Left cardiac atrium (tissue), 4 donors: ENCODE measurements at regions not wholly inside any gene's neighbourhood (a gene's known extent, or its start where the extent isn't known, plus 50 kb on each side); places are given as distances from the start of the nearest gene placed in this dataset.
"Not testable (repeated sequence)": the region's sequence is repeated elsewhere in the genome, so short reads cannot be mapped to it uniquely, and the experiment has no call there.

Experiments
- ATAC-seq, 2 donors: fragments of 200-7000 bp; cut with Tn5 transposase; one replicate each; pipeline ENCODE4 v1.9.1; 2020; ENCODE audit warnings: mild to moderate bottlenecking in 2 of 2, moderate library complexity in 2 of 2
- DNase-seq: peaks from one replicate; pipeline ENCODE4 v3.0.0-alpha.2; 2020
- intact Hi-C, 2 donors: fragments of 100-400 bp; cut with DNase I; formaldehyde crosslinking; loops; one replicate each; pipeline versions ENCODE4 v1.14.1 to v1.15.1; 2022 to 2023
- donor health status: DM: no; HTN: yes; CAD: no.
- donor health status: DM: no; HTN: yes; CAD: no; lungs with severe emphysema.
- donor health status: DM: yes; HTN: yes; CAD: no.
- donor health status: Dilated cardiomyopathy.

DNA sequence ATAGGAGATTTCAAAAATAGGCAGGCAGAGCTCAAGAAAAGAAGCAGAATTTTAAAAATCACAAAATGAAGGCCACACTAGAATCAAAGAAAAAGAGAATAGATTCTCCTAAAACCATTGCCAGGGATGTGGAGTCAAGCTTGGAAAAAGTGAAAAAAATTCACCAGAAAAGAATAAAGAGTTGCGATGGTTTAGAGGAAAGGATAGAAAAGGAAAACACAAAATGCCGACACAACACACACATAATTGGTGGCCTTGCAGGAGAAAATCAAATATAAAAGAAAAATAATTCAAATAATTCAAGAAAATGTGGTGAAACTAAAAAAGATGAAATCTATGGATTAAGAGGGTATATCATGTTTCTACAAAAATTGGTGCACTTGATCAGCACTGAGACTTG is 181.6 kb upstream of the C14orf180 start:
- intact Hi-C loops: no loop called here
- no peak for DNase-seq
- ATAC-seq: no peak

DNA sequence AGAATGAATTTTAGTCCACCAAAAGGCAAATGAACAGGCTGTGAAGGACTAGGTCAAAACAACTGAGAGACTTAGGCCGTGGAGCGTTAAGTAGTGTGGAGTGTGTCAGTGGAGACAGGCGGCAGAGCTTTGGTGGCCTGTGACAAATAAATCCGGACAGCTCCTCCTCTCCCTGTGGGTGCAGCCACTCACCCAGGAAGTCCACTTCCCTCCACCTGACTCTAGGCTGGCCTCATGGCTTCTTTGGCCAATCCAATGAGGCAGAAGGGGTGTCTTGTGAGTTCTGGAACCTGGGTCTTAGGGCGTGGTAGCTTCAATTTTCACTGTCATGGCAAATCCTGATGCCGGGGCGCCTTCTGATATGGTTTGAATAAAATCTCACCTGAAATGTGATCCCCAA is 180.9 kb upstream of the C14orf180 start:
- DNase-seq: no peak
- intact Hi-C loops: no loop called here

DNA sequence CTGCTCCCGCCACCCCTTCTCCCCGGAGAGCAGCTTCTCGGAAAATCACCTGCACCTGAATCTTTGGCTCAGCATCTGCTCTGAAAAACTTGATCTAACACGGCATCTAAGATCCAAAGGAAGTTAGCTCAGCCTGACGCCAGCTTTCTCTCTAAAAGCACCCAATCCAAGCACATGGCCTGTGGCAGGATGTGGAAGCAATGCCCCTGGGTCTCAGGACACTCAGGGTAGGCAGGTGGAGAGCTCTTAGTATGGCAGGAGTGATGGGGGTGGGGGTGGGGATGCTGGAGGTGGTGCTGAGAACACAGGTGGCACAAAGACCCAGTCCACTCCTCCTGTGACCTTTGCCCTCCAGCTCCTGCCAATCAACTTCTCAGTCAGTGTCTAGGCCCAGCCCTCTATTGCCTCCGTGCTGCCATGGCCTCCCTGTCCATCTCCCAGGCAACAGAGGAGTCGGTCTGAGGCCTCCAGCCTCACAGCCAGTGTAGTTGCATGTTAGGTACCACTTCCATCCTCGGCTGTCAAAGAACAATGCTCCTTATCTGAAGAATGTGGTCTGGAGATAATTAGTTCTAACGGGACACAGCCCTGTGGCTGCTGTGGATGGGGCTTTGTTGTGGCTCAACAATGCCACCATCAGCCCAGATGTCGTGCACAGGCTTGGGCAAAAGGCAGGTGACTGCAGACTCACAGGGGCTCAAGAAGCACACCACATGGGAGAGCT is 180.0 kb upstream of the C14orf180 start:
- ATAC-seq: no peak
- no peak for DNase-seq
- intact Hi-C loops: no loop called here

More for the DNA sequence above, 180.9 kb upstream of the C14orf180 start:
- ATAC-seq: no peak

DNA sequence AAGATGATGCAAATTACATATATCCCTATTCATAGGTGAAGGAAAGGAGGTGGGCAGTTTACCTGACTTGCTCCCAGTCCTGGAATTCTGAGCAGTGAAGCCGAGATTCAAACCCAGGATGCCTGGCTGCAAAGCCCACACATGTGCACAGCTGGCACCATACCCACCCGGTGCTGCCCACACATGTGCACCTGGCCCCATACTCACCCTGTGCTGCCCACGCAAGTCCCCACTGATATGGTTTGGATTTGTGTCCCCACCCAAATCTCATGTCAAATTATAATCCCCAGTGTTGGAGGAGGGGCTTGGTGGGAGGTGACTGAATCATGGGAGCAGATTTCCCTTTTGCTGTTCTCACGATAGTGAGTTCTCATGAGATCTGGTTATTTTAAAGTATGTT is 179.2 kb upstream of the C14orf180 start:
- ATAC-seq: no peak
- intact Hi-C loops: no loop called here

DNA sequence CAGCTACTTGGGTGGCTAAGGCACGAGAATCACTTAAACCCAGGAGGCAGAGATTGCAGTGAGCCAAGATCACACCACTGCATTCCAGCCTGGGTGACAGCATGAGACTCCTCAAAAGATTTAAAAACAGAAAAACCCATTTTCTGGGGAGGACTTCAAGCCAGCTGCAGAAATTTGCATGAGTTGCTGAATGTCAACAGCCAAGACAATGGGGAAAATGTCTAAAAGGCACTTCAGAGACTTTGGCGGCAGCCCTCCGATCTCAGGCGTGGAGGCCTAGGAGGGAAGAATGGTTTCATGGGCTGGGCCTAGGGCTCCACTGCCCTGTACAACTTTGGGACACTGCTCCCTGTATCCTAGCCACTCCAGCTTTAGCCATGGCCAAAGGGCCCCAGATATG is 177.8 kb upstream of the C14orf180 start:
- ATAC-seq (no peak), DNase-seq (no peak)
- intact Hi-C loops: no loop called here

More for the DNA sequence above, 179.2 kb upstream of the C14orf180 start:
- DNase-seq: no peak

DNA sequence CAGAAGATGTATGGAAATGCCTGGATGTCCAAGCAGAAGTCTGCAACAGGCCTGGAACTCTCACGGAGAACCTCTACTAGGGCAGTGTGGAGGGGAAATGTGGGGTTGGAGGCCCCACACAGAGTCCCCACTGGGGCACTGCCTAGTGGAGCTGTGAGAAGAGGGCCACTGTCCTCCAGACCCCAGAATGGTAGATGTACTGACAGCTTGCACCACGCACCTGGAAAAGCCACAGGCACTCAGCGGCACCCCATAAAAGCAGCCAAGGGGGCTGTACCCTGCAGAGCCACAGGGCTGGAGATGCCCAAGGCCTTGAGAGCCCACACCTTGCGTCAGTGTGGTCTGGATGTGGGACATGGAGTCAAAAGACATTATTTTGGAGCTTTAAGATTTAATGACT is 177.3 kb upstream of the C14orf180 start:
- ATAC-seq, intact Hi-C loops, DNase-seq: not testable (repeated sequence)

DNA sequence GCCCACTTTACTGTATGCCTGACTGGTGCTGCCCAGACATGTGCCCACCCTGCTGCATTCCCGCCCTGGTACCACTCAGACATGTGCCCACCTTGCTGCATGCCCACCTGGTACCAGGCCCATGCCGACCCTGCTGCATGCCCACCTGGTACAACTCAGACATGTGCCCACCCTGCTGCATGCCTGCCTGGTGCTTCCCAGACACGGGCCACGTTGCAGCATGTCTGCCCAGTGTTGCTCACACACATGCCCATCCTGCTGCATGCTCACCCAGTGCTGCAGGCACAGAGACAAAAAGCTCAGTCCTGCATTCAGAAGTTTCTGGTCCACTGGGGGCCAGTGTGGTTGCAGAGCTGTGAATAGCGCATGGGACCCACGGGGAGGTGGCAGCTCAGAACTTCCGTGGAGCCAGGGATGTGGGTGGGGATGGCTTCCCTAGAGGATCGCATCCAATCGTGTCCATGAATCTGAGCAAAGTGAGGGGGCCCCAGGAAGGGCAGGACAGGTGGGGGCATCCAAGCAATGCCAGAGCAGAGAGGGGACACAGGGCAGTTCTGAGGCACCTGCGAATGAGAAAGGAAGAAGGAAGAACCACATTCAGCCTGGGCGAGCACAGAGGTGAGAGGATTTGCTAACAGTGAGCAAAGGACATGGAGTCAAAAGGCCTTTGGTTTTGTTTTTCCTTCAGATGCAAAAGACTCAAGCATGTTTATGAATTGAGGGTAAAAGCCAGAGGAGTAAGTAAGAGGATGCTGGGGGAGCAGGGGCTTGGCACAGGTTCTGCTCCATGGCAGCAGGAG is 175.9 kb upstream of the C14orf180 start:
- DNase-seq: no peak

DNA sequence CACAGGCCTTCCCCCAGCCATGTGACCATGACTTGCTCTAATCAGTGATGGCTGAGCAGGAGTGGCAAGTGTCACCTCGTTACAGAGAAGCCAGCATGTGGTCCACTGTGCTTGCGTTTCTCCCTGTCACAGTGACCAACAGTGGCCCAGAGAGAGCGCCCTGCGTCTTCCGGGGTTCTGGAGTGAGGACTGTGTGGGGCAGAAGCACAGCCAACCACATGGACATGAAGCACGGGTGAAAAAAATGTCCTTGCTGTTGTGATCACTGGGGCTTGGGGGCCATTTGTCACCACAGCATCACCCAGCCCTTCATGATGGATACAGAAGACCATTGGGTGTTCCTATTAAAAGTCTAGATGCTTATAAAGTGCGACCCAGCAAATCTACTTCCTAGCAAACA is 174.6 kb upstream of the C14orf180 start:
- intact Hi-C loops: no loop called here
- ATAC-seq (no peak), DNase-seq (no peak)

More for the DNA sequence above, 175.9 kb upstream of the C14orf180 start:
- no peak for ATAC-seq
- intact Hi-C loops: no loop called here

DNA sequence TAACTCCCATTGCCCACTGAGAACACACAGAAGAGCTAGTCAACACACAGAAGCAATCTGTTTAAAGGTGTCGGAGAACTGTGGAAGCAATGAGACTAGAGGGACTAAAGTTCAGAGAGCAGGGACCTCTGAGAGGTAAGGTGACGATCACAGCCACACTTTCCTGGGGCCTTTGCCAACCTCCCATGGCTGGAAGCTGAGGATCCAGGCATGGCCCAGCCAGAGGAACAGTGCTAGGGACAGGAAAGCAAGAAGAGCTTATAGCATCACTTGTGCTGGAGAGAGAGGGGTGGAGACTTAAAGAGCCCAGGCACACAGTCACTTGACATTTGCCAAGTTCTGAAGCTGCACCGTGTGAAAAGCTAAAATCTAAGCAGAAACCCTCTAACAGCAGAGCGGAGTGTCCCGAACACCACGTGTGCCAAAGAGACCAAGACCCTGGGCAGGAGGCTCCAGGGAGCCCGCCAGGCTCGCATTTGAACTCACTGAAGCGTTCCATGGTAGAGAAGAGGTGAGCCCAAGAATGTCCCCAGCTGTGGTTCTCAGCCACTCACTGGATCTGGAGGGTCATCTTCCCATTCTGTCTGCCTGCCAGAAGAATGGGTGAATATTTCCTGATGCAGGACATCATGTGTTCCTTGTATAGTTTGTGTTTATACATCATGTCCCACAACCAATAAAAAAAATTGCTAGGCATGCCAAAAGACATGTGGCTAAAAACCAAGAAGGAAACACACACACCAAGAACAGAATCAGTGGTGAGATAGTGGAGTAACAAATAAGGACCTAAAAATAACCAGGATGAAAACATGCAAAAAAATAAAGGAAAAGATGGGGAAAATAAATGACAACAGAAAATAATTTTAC is 174.0 kb upstream of the C14orf180 start:
- intact Hi-C loops: no loop called here
- DNase-seq: no peak

DNA sequence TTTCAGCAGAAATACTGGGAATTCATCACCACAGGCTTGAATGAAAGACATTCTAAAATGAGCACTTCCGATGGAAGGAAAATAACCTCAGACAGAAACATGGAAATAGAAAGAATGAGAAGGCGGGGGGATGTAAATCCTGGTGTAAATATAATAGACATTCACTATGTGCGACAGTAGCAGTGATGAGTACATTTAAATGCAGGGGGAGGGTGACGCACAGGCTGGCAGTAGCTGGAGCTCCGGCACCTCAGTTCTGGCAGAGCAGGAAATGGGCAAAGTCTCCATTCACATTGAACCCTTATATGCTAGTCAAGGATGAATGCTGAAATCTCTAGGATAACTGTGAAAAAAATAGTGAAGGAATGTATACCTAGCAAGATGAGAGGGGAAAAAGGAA is 172.7 kb upstream of the C14orf180 start:
- DNase-seq (no peak), ATAC-seq (no peak)
- intact Hi-C loops: no loop called here

More for the DNA sequence above, 174.0 kb upstream of the C14orf180 start:
- no peak for ATAC-seq

DNA sequence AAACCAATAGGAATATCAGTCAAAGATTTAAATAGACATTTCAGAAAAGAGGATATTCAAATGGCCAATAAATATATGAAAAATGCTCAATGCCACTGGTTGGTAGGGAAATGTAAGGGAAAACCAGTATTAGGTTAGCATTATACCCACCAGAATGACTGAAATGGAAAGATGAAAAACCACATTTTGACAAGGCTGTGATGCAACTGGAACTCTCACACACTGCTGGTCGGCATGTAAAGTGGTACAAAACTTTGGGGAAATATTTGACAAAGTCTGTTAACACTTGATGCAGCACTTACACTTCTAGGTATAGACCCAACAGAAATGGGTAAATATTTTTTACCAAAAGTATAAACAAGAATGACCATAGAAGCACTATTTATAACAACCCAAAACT is 163.2 kb upstream of the C14orf180 start:
- no peak for ATAC-seq
- no peak for DNase-seq
- intact Hi-C loops: no loop called here

DNA sequence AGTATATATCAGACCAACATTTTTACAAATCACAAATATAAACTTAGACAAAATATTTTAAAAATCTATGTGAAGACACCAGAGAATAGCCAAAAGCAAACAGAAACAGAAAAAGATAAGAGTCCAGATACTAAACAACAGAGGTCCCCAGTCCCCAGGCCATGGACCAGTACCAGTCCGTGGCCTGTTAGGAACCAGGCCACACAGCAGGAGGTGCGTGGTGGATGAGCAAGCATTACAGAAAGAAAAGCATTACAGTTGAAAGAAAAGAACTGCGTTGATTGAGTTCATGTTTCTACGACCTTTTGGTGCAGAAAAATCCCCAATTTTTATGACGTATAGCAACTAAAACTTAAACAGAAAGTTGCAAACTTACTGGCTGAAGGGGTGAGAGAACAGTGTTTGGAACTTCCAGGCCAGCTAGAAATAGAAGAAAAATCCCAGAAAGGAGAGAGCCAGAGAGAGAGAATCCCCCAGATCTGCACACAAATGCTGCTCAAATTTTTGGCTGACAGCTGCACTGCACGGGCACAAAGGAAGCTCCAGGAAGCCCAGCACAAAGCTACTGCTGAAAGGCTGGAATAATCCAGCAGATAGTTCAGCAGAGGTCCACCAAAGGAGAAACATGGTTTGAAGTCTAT is 159.6 kb upstream of the C14orf180 start:
- intact Hi-C loops: no loop called here
- DNase-seq: no peak
- ATAC-seq: no peak

DNA sequence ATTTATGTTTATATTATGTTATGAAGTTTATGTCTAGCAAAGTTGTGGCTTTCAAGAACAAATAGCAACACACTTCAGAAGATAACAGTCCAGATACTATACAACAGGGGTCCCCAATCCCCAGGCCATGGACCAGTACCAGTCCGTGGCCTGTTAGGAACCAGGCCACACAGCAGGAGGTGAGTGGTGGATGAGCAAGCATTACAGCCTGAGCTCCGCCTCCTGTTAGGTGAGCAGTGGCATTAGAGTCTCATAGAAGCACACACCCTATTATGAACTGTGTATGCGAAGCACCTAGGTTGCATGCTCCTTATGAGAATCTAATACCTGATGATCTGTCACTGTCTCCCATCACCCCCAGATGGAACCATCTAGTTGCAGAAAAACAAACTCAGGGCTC is 159.0 kb upstream of the C14orf180 start:
- intact Hi-C loops, DNase-seq, ATAC-seq: not testable (repeated sequence)

DNA sequence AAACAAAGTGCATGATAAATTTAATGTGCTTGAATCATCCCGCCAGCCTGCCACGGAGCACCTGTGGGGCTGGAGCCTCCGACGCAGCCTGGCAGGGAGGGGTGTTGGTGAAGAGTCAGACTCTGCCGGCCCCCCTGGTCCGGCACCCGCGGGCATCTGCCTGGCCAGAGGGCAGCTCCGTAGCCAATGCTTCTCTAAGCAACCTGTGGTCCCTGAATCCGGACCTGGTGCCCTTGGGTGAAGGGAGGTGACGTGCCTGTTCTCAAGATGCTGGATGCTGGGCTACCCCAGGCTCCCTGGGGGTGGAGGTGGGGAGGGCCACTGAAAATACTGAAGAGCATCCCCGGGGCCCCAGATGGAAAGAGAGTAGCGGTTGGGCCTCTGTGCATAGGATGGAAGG is 158.6 kb upstream of the C14orf180 start:
- no peak for DNase-seq
- ATAC-seq: no peak

DNA sequence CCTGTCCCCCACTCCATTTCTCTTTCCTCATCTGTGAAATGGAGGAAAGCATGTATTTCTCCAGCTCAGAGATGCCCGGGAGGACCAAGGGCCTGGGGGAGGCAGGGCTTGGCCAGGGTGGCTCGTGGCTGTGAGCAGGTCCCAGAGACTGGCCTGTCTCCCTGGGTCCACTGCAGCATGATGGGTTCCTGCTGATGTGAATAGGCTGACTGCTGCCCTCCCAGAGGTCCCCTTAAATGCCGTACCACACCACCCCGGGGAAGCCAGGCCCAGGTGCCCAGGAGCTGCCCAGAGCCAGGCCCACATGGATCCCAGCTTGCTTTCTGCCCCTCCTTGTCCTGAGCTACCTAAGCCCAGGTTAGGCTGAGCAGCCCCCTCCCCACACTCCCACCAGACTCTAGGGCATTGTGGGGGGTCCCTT is 158.2 kb upstream of the C14orf180 start:
- intact Hi-C loops: no loop called here
- no peak for DNase-seq
- no peak for ATAC-seq

More for the DNA sequence above, 158.6 kb upstream of the C14orf180 start:
- intact Hi-C loops: no loop called here

DNA sequence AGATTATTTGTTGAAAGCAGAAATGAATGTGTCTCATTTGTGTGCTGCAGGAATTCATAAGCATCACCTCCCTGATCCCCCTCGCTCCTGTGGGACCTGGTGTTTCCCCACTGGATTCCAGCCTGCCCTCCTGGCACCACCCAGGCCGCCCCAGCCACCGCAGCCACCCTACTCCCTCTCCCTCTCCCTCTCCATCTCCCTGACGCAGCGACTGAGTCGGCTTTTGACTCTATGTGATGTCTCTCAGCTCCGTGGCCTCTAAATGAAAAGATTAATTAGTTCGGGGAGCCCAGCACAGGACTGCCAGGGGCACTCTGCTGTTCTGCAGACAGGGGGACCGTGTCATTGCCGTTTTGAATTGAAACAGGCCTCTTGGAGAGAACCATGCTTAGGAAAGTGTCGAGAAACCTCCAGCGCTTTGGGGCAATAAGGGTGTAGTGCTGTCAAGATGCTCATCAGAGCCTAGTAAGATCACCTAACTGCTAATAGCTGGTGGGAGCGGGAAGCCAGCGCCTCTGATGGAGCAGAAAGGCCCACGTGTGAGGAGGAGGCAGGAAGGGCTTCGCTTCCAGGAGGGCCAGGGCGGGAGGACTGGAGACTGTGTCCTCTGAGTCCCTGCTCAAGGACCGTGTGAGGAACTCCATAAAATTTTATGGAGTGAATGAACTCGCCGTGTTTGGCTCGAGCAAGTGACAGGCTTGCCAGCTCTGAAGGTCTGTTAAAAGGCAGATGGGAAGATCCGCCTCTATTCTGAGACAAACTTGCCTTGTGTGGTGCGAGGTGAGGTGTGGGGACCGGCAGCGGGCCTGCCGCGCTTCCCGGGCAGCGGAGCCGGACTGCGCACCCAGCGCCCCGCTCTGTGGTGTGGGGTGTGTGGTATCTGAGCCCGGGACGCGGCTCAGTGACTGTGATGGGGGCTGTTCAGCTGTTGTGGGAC is 157.4 kb upstream of the C14orf180 start:
- intact Hi-C loops: no loop called here
- no peak for ATAC-seq
- DNase-seq: no peak

DNA sequence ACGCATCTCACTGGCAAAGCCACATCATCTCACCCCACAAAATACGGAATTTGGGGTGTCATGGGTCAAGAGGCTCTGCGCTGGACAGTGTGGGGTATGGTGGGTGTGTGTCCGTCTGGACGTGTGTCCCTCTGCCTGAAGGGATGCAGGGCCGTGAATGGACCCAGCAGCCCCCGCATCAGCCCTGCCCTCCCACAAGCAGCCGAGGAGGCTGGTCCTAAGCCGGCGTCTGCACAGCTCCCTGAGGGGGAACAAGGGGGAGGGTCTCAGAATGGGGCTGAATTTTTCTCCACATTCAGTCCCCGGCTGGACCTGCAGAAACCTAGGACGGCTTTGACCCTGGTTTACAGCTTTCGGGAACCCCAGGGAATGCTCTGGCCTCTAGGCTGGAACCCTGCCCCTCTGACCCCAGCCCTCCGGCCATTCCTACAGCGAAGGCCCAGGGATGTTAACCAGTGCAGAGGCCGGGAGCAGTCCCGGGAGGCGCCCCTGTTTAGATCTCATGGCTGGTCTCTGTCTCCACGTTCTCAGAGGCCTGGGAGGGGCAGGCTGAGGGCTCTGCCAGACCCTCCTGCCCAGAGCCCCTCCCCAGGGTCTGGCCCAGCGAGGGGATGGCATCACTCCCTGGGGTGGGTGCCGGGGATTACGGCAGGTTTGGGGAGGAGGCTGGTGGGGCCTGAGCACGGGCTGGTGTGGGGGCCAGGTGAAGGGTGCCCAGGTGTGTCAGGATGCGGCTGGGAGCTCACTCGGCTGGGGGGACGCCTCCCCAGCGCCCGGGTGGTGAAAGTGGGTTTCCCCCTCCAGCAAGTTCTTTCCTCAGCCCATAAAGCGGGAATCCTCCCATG is 156.5 kb upstream of the C14orf180 start:
- ATAC-seq: no peak
- intact Hi-C loops: no loop called here
- DNase-seq: no peak
